Astrocyte (in vitro differentiated cells and primary cell): ENCODE measurements at regions not wholly inside any gene's neighbourhood (a gene's known extent, or its start where the extent isn't known, plus 50 kb on each side); places are given as distances from the start of the nearest gene placed in this dataset.

Experiments used
- EZH2 ChIP-seq: IDR thresholded peaks from 2 replicates; pipeline ENCODE4 v1.6.1; 2012; ENCODE audit warnings: mild to moderate bottlenecking, low read length, inconsistent platforms; ENCODE audit not compliant: insufficient read depth
- TF ChIP-seq, protein P1 (sequence below): IDR thresholded peaks from 2 replicates; pipeline ENCODE4 v1.5.1; 2011; ENCODE audit warnings: low read depth, mild to moderate bottlenecking, inconsistent platforms, low read length, moderate library complexity; ENCODE audit not compliant: insufficient read depth

DNA sequence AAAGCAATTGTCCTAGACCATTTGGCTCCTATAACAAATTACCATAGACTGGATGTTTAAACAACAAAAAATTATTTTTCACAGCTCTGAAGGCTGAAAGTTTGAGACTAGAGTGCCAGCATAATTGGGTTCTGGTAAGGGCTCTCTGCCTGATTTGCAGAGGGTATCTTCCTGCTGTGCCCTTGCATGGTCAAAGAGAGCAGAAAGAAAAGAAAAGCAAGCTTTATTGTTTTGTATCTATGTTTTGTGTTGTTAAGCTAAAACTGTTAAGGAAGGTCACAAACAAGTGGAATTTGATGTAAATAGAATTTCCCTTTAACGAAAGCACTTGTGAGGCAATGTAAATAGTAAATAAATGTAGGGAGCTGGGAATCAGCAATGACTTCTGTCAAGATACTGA lies 1031.0 kb upstream of the ATXN7L3B start:
- TF ChIP-seq, protein P1, sequence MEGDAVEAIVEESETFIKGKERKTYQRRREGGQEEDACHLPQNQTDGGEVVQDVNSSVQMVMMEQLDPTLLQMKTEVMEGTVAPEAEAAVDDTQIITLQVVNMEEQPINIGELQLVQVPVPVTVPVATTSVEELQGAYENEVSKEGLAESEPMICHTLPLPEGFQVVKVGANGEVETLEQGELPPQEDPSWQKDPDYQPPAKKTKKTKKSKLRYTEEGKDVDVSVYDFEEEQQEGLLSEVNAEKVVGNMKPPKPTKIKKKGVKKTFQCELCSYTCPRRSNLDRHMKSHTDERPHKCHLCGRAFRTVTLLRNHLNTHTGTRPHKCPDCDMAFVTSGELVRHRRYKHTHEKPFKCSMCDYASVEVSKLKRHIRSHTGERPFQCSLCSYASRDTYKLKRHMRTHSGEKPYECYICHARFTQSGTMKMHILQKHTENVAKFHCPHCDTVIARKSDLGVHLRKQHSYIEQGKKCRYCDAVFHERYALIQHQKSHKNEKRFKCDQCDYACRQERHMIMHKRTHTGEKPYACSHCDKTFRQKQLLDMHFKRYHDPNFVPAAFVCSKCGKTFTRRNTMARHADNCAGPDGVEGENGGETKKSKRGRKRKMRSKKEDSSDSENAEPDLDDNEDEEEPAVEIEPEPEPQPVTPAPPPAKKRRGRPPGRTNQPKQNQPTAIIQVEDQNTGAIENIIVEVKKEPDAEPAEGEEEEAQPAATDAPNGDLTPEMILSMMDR = no peak
- TF ChIP-seq EZH2 = no peak
